Inflammatory macrophage (primary cell): ENCODE measurements at regions not wholly inside any gene's neighbourhood (a gene's known extent, or its start where the extent isn't known, plus 50 kb on each side); places are given as distances from the start of the nearest gene placed in this dataset.
"Not testable (repeated sequence)": the region's sequence is repeated elsewhere in the genome, so short reads cannot be mapped to it uniquely, and the experiment has no call there.

Experiments used
- DNase-seq, 2 donors: peaks; one replicate each; pipeline ENCODE4 v3.0.0-alpha.2; 2020 to 2022

GRCh38 chr16:54985156-54985555 is 54.5 kb downstream of the IRX5 start:
- DNase-seq = no peak

GRCh38 chr16:54985668-54986067 is 55.0 kb downstream of the IRX5 start:
- no peak for DNase-seq

DNA sequence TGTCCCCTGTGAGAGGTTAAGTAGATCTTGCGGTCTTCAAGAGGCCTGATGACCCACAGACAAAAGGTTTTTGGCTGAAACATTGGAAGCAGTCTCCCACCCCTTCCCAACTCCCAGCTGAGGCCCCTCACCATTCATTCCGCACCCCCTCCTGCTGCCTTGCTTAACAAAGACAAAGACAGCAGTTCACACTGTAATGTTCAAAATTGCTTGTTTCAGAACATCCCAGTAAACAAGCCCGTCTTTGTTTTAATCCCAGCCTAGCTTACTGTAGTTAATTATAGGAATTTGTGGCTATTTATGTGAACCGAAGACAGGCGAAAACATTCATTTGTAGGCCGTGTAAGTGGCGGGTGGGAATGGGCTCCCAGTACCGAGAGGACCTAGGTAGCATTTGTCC is 55.7 kb downstream of the IRX5 start:
- no peak for DNase-seq

GRCh38 chr16:54987081-54987480 is 56.4 kb downstream of the IRX5 start:
- no peak for DNase-seq

DNA sequence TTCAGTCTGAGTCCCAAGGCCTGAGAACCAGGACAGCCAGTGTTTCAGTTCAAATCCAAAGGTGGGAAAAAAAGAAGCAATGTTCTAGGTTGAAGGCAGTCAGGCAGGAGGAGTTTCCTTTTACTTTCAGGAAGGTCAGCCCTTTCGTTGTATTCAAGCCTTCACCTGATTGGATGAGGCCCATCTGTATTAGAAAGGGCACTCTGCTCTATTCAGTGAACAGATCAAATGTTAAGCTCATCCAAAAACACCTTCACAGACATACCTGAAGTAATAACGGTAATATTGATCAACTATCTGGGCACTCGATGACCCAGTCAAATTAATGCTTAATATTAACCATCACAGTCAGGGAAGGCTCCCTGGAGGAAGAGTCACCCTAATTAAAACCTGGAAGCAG is 60.9 kb downstream of the IRX5 start:
- DNase-seq = no peak

DNA sequence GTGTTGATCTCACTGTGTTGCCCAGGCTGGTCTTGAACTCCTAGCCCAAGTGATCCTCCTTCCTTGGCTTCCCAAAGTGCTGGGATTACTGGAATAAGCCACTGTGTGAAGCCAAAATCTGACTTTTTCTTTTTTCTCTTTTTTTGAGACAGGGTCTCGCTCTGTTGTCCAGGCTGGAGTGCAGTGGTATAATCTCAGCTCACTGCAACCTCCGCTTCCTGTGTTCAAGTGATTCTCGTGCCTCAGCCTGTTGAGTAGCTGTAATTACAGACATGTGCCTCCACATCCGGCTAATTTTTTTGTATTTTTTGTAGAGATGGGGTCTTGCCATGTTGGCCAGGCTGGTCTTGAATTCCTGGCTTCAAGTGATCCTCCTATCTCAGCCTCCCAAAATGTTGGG is 61.3 kb downstream of the IRX5 start:
- not testable (repeated sequence) for DNase-seq

DNA sequence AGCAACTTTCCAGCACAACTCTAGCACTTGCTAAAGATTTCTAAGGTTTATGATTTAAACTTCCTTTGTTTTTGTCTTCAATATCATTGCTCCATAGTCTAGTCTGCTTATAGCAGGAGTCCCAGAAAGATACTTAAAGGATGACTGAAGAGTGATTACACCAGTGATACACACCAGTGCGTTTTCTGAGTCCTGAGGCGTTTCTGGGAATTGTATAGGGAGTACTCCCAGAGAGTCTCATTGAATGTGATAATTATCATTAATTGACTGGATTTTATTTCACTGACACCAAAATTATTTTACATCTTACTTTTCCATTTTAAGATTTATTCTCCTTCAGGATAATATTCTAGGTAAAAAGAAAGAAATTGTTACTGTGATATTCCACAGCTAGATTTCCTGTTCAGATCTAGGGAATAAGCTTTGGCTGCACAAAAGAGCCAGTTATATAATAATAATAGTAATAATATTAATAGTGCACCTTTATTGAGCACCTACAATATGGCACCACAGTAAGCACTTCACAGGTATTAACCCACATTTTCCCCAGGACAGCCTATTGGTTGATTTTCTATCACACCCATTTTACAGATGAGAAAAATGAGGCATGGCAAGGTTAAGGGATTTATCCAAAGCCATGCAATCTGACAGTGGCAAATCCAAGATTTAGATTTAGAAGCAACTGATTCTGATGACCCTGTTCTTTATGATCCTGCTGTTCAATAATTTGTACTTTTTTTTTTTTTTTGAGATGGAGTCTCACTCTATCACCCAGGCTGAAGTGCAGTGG is 62.6 kb downstream of the IRX5 start:
- no peak for DNase-seq

- DNase-seq = no peak
Measured at GRCh38 chr16:54996186-54996585, 65.5 kb downstream of the IRX5 start.

DNA sequence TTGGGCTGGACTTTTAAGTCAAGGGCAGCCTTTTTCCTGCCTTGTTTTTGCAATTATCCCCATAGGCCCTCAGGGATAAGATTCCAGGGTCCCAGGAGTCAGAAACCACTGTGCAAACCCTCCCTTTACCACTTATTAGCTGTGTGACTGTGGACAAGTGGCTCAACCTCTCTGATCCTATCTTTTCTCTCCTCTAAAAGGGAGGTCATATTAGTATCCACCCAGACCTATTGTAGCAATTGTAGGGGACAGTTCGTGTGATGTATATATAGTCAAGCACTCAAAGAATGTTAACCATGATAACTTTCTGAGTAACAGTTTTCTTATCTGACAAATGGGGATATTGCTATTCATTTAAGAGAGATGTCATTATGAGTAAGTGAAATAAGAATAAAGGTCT is 68.2 kb downstream of the IRX5 start:
- no peak for DNase-seq

DNA sequence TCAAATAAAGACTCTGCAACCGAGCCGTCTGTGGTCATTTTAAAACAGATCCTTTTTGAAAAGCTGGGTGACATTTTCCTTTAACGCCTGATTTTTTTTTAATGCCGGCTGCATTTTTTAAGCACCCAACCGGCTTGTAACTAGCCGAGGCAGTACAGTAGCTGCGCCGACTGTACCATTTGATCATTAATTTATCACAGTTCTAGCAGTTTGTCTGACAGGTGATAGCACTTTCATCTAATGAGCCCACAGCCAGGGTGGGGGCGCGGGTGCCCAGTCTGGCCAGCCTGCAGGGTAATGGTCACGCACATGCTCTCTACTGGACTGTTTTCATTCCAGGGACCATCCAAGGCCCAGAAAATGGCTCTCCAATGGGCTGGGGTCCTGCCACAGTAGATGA is 68.8 kb downstream of the IRX5 start:
- no peak for DNase-seq

- no peak for DNase-seq
Measured at GRCh38 chr16:55000595-55000994, 69.9 kb downstream of the IRX5 start.

DNA sequence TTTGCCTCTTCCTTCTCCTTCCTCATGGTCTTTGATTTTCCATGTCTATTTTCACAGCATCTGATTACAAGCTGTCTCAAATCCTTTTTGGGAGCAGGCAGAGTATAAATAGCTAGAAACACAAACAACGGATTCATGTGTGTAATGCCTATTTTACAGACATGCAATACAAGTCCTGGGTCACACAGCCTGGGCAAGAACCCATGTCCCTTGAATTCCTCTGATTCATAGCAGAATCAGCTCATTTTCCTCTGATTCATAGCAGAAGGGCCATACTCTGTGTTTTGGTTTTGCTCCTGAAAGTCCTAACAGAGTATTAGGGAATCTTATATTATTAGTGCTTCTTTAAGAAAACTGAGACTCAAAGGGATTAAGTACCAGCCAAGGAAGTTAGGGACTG is 71.3 kb downstream of the IRX5 start:
- no peak for DNase-seq

GRCh38 chr16:55002419-55002818 is 71.8 kb downstream of the IRX5 start:
- DNase-seq = no peak

DNA sequence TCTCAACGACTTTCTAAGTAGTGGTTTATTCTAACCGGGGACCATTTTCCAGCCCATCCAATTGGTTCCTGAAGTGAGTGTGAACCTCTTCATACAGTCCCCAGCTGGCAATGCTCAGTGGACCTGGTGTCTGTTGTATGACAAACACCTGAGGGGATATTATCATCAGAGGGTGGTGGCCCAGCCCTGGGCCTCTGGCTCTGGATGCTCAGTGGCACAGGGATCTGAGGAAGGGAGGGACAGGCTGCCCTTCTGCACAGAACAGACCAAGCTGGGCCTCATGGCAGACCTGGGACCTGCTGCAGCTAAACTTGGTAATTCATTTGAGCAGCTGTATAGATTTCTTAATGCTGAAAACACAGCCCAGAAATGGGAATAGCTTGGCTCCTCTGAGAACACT is 72.6 kb downstream of the IRX5 start:
- no peak for DNase-seq

- no peak for DNase-seq
Measured at GRCh38 chr16:55003916-55004315, 73.3 kb downstream of the IRX5 start.

GRCh38 chr16:55007504-55007903 is 76.8 kb downstream of the IRX5 start:
- no peak for DNase-seq

- no peak for DNase-seq
Measured at GRCh38 chr16:55008836-55009510, 78.3 kb downstream of the IRX5 start.

DNA sequence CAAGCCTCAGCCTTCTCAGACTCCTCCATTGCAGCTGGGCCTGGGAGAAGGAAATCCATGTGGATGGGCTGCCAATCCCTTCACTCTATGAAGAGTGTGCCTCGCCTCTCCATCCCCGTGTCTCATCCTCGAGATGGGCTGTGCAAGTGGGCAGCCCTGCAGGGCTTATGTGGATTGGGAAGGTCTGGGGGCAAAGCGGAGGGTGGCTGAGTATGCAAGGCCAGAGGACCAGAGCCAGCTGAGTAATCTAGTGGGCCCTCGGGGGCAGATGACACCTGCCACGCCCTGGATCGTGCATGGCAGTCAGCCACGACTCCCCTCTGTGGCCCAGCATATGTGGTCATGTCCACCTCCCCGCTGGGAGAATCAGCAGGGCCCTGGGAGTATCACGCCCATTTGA is 78.9 kb downstream of the IRX5 start:
- DNase-seq = no peak

DNA sequence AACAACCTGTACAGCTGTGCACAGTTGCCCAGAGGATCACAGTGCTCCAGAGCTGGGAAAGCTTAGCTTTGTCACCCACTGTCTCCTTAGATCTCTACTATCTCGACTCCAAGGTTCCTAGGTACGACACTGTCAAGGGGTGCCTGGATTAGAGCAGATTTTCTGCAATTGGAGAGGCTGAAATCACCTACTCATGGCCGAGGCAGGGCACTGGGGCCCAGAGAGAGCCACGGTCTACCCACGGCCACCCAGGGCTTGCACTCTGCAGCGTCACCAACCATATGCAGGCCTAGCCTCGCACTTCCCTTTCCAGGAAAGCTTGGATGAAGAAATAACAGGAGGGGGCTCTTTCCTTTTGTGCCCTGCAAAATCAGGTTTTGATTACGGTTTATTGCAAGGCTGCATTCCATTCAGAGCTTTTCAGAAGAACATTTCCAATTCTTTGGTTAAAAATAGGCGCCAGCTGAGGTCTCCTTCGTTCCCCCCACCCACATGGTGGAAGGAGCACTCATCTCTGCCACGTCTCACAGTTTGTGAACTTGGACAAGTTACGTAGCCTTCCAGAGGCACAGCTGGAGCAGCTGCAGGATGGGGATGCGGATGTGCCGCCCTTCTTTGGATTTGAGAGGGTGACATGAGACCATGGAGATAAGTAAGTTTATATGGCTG is 80.0 kb downstream of the IRX5 start:
- no peak for DNase-seq

- no peak for DNase-seq
Measured at GRCh38 chr16:55012362-55012761, 81.7 kb downstream of the IRX5 start.

DNA sequence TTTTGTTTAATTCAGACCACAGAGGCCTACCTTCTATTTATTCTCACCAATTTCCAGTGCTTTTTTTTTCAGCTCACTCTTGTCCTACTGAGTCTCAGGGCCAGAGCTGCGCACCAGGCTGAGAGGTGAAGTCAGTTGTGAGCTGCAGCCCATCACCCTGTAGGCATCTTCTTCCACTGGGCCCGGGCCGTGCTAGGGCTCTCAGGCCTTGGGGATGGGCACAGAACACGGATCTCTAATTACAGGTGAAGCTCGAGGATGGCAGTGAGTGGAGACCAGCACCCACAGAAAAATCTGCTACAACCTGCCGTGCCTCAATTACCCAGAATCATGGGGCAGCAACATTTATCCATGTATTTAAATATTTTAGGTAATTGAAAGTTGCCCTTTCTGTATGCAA is 82.1 kb downstream of the IRX5 start:
- no peak for DNase-seq

GRCh38 chr16:55014022-55014421 is 83.4 kb downstream of the IRX5 start:
- no peak for DNase-seq

GRCh38 chr16:55015181-55015913 is 84.7 kb downstream of the IRX5 start:
- no peak for DNase-seq
